Medulla oblongata (tissue), 1 donor: ENCODE measurements at regions not wholly inside any gene's neighbourhood (a gene's known extent, or its start where the extent isn't known, plus 50 kb on each side); places are given as distances from the start of the nearest gene placed in this dataset.

Source experiments
- DNase-seq: peaks from one replicate; pipeline ENCODE4 v3.0.0-alpha.2; 2015; ENCODE audit errors: extremely low spot score

GRCh38 chr2:118510807-118511206 lies 336.6 kb downstream of the EN1 start:
- DNase-seq: no peak

- DNase-seq: no peak
Measured at GRCh38 chr2:118509319-118510004, 338.0 kb downstream of the EN1 start.

- no peak for DNase-seq
Measured at GRCh38 chr2:118508282-118508681, 339.2 kb downstream of the EN1 start.

GRCh38 chr2:118505436-118505835 lies 342.0 kb downstream of the EN1 start:
- no peak for DNase-seq

- DNase-seq: no peak
Measured at GRCh38 chr2:118502106-118502505, 345.3 kb downstream of the EN1 start.

GRCh38 chr2:118498943-118499342 lies 348.5 kb downstream of the EN1 start:
- DNase-seq: no peak

- DNase-seq: no peak
Measured at GRCh38 chr2:118496870-118497611, 350.4 kb downstream of the EN1 start.

- DNase-seq: no peak
Measured at GRCh38 chr2:118496467-118496866, 351.0 kb downstream of the EN1 start.

- no peak for DNase-seq
Measured at GRCh38 chr2:118495290-118495689, 352.2 kb downstream of the EN1 start.

- DNase-seq: no peak
Measured at GRCh38 chr2:118493213-118493612, 354.2 kb downstream of the EN1 start.

GRCh38 chr2:118492335-118492734 lies 355.1 kb downstream of the EN1 start:
- no peak for DNase-seq

- DNase-seq: no peak
Measured at GRCh38 chr2:118490330-118490729, 357.1 kb downstream of the EN1 start.

- DNase-seq: no peak
Measured at GRCh38 chr2:118489712-118490299, 357.6 kb downstream of the EN1 start.

- DNase-seq: no peak
Measured at GRCh38 chr2:118481299-118481698, 366.1 kb downstream of the EN1 start.

GRCh38 chr2:118479020-118479419 lies 368.4 kb downstream of the EN1 start:
- DNase-seq: no peak

GRCh38 chr2:118477111-118477862 lies 370.2 kb downstream of the EN1 start:
- no peak for DNase-seq

- DNase-seq: no peak
Measured at GRCh38 chr2:118475622-118476205, 371.7 kb downstream of the EN1 start.

GRCh38 chr2:118474541-118474920 lies 372.9 kb downstream of the EN1 start:
- no peak for DNase-seq

- DNase-seq: no peak
Measured at GRCh38 chr2:118473846-118474540, 373.5 kb downstream of the EN1 start.

GRCh38 chr2:118473241-118473640 lies 374.2 kb downstream of the EN1 start:
- DNase-seq: no peak

GRCh38 chr2:118470297-118470696 lies 377.2 kb downstream of the EN1 start:
- no peak for DNase-seq
